Common myeloid progenitor, CD34-positive (primary cell): ENCODE measurements at regions not wholly inside any gene's neighbourhood (a gene's known extent, or its start where the extent isn't known, plus 50 kb on each side); places are given as distances from the start of the nearest gene placed in this dataset.

ENCODE experiments used
- CTCF ChIA-PET: fragments of 350-600 bp; sonication (Branson Sonifier 250); formaldehyde crosslinking; loops from one replicate; lab custom pipeline; 2021; ENCODE audit warnings: antibody characterized with exemption; lab: Charles Lee
- POLR2A ChIA-PET: fragments of 350-600 bp; sonication (Branson Sonifier 250); formaldehyde crosslinking; loops from one replicate; lab custom pipeline; 2021; ENCODE audit warnings: antibody characterized with exemption; lab: Charles Lee
- DNase-seq, 3 donors: peaks; one replicate each; pipeline versions ENCODE4 v3.0.0 to v3.0.0-alpha.2; 2013
- H3K27ac ChIP-seq, 2 experiments: 1 replicate in 1 of 2; 2 replicates in 1 of 2; pipeline ENCODE4 v1.7.0; 2013; ENCODE audit warnings: inconsistent platforms in 2 of 2, low read length in 2 of 2, mild to moderate bottlenecking in 2 of 2, low read depth in 1 of 2, moderate library complexity in 1 of 2; ENCODE audit not compliant: severe bottlenecking in 2 of 2, insufficient read depth in 1 of 2, poor library complexity in 1 of 2
- H3K27me3 ChIP-seq, 5 experiments: replicated peaks in 2 of 5; 1 replicate in 3 of 5; 2 replicates in 2 of 5; pipeline versions ENCODE4 v1.6.1 to v1.7.0; 2013; ENCODE audit warnings: low read length in 4 of 5, mild to moderate bottlenecking in 2 of 5, moderate library complexity in 2 of 5, inconsistent platforms in 1 of 5; ENCODE audit not compliant: insufficient read depth in 5 of 5, control insufficient read depth in 4 of 5
- H3K36me3 ChIP-seq, 4 experiments: 1 replicate in 2 of 4; 2 replicates in 2 of 4; pipeline versions ENCODE4 v1.6.1 to v1.7.0; 2013; ENCODE audit warnings: low read length in 3 of 4, control low read depth in 1 of 4, mild to moderate bottlenecking in 1 of 4; ENCODE audit not compliant: control insufficient read depth in 4 of 4, insufficient read depth in 4 of 4
- H3K4me1 ChIP-seq, 4 experiments: 1 replicate in 3 of 4; 2 replicates in 1 of 4; pipeline versions ENCODE4 v1.6.1 to v1.7.1; 2013; ENCODE audit warnings: low read length in 3 of 4, mild to moderate bottlenecking in 3 of 4, control low read depth in 1 of 4, inconsistent platforms in 1 of 4, moderate library complexity in 1 of 4; ENCODE audit not compliant: control insufficient read depth in 4 of 4, insufficient read depth in 4 of 4; ENCODE audit errors: control extremely low read depth in 1 of 4
- H3K4me3 ChIP-seq, 7 experiments: 1 replicate in 4 of 7; 2 replicates in 3 of 7; pipeline versions ENCODE4 v1.5.1 to v1.7.0; 2013; ENCODE audit warnings: mild to moderate bottlenecking in 7 of 7, low read length in 6 of 7, moderate library complexity in 6 of 7, inconsistent platforms in 2 of 7, low read depth in 2 of 7, control low read depth in 1 of 7; ENCODE audit not compliant: insufficient read depth in 4 of 7, control insufficient read depth in 1 of 7; ENCODE audit errors: extremely low read depth in 1 of 7
- H3K9me3 ChIP-seq, 5 experiments: 1 replicate in 4 of 5; 2 replicates in 1 of 5; pipeline versions ENCODE4 v1.6.1 to v1.7.1; 2013; ENCODE audit warnings: low read length in 4 of 5, mild to moderate bottlenecking in 2 of 5, inconsistent platforms in 1 of 5, low read depth in 1 of 5, moderate library complexity in 1 of 5; ENCODE audit not compliant: control insufficient read depth in 4 of 5, insufficient read depth in 2 of 5; ENCODE audit errors: control extremely low read depth in 1 of 5
- WGBS: methylation state at CpG from one replicate; pipeline ENCODE4 v1.1.5; 2013; ENCODE audit not compliant: insufficient coverage; 5-methylcytosine and 5-hydroxymethylcytosine counted together

GRCh38 chr5:105213078-105213477 lies 1650.5 kb upstream of the NUDT12 start:
- Histone ChIP-seq H3K4me1 (no peaks in the 10 kb centered on the region), H3K36me3 (no peaks in the 10 kb centered on the region), H3K27ac (no peak overlapping the region), H3K4me3 (no peak overlapping the region), H3K9me3 (no peaks in the 10 kb centered on the region), H3K27me3 (no peaks in the 10 kb centered on the region)
- no peak for DNase-seq
- POLR2A ChIA-PET: no interaction called here
- CTCF ChIA-PET: no interaction called here

- no peak for DNase-seq
- ChIA-PET CTCF (no interaction called here), POLR2A (no interaction called here)
- 100% methylated on average over 2 of the region's 2 CpGs for WGBS
- Histone ChIP-seq H3K27me3 (no peaks in the 10 kb centered on the region), H3K36me3 (no peaks in the 10 kb centered on the region), H3K9me3 (no peaks in the 10 kb centered on the region), H3K4me3 (no peak overlapping the region), H3K27ac (no peak overlapping the region), H3K4me1 (no peaks in the 10 kb centered on the region)
These were observed 1644.5 kb upstream of the NUDT12 start for GRCh38 chr5:105207066-105207465.

GRCh38 chr5:105197531-105197930 lies 1634.9 kb upstream of the NUDT12 start:
- no peak for DNase-seq
- Histone ChIP-seq H3K9me3 (no peaks in the 10 kb centered on the region), H3K27me3 (no peaks in the 10 kb centered on the region), H3K27ac (no peak overlapping the region), H3K4me1 (no peaks in the 10 kb centered on the region), H3K36me3 (no peaks in the 10 kb centered on the region), H3K4me3 (no peak overlapping the region)
- CTCF ChIA-PET: no interaction called here
- POLR2A ChIA-PET: no interaction called here
- no CpG with 5 or more reads among the region's 3 CpGs for WGBS

- no peak for DNase-seq
- no peaks in the 10 kb centered on the region for H3K27me3 ChIP-seq
- H3K9me3 ChIP-seq: no peaks in the 10 kb centered on the region
- no peak overlapping the region for H3K27ac ChIP-seq
- no peaks in the 10 kb centered on the region for H3K36me3 ChIP-seq
- POLR2A ChIA-PET: no interaction called here
- no peak overlapping the region for H3K4me3 ChIP-seq
- CTCF ChIA-PET: no interaction called here
- no peaks in the 10 kb centered on the region for H3K4me1 ChIP-seq
These were observed 1633.2 kb upstream of the NUDT12 start for GRCh38 chr5:105195765-105196164.

- Histone ChIP-seq H3K27me3 (no peaks in the 10 kb centered on the region), H3K4me1 (no peaks in the 10 kb centered on the region), H3K9me3 (no peaks in the 10 kb centered on the region), H3K27ac (no peak overlapping the region), H3K36me3 (no peaks in the 10 kb centered on the region), H3K4me3 (no peak overlapping the region)
- CTCF ChIA-PET: no interaction called here
- DNase-seq: no peak
- WGBS: no CpG with 5 or more reads among the region's 2 CpGs
- POLR2A ChIA-PET: no interaction called here
These were observed 1610.3 kb upstream of the NUDT12 start for GRCh38 chr5:105172918-105173317.

- Histone ChIP-seq H3K27ac (no peak overlapping the region), H3K4me1 (no peaks in the 10 kb centered on the region), H3K36me3 (no peaks in the 10 kb centered on the region), H3K9me3 (no peaks in the 10 kb centered on the region), H3K27me3 (no peaks in the 10 kb centered on the region), H3K4me3 (no peak overlapping the region)
- DNase-seq: no peak
- ChIA-PET CTCF (no interaction called here), POLR2A (no interaction called here)
- no CpG with 5 or more reads among the region's 1 CpG for WGBS
These were observed 1606.2 kb upstream of the NUDT12 start for GRCh38 chr5:105168806-105169205.

GRCh38 chr5:105167092-105167491 lies 1604.5 kb upstream of the NUDT12 start:
- Histone ChIP-seq H3K27ac (no peak overlapping the region), H3K27me3 (no peaks in the 10 kb centered on the region), H3K4me3 (no peak overlapping the region), H3K36me3 (no peaks in the 10 kb centered on the region), H3K4me1 (no peaks in the 10 kb centered on the region), H3K9me3 (peaks cover 0 to 2% (median 0%) of the 10 kb centered on the region in 5 experiments)
- POLR2A ChIA-PET: no interaction called here
- CTCF ChIA-PET: no interaction called here
- no peak for DNase-seq
- 83% methylated on average over 1 of the region's 3 CpGs for WGBS
